HL-60 (cell line): ENCODE measurements at regions not wholly inside any gene's neighbourhood (a gene's known extent, or its start where the extent isn't known, plus 50 kb on each side); places are given as distances from the start of the nearest gene placed in this dataset.

Experiments used
- GABPA ChIP-seq: IDR thresholded peaks from 2 replicates; pipeline ENCODE4 v1.6.1; 2012; ENCODE audit warnings: low read depth
- POLR2AphosphoS5 ChIP-seq: IDR thresholded peaks from 2 replicates; pipeline ENCODE4 v1.6.1; 2012; ENCODE audit warnings: low read depth
- TF ChIP-seq, protein P1 (sequence below): IDR thresholded peaks from one replicate; pipeline ENCODE4 v1.5.1; 2011; ENCODE audit warnings: low read length, control low read depth, inconsistent platforms; ENCODE audit not compliant: insufficient read depth
- TF ChIP-seq, protein P2 (sequence below): IDR thresholded peaks from 2 replicates; pipeline ENCODE4 v1.6.1; 2012; ENCODE audit warnings: low read depth; ENCODE audit not compliant: insufficient replicate concordance

DNA sequence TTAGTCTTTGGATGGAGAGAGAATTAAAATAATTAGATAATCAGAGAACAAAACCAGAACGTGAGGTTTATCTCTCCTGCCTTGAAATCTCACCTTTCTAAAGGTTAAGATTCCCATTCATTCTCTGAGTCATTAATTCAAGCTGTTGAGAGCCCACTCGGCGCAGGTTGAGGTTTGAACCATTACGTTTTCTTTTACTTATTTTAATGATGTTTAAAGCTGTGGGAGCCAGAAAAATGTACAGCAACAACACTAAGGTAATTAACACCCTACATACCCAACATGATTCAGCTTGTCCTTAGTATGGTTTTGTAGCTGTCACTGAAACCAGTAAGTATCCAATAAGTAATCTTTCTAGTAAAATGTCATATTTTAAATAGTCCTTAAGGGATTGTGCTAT is 153.0 kb upstream of the ANK3 start:
- TF ChIP-seq, protein P1, sequence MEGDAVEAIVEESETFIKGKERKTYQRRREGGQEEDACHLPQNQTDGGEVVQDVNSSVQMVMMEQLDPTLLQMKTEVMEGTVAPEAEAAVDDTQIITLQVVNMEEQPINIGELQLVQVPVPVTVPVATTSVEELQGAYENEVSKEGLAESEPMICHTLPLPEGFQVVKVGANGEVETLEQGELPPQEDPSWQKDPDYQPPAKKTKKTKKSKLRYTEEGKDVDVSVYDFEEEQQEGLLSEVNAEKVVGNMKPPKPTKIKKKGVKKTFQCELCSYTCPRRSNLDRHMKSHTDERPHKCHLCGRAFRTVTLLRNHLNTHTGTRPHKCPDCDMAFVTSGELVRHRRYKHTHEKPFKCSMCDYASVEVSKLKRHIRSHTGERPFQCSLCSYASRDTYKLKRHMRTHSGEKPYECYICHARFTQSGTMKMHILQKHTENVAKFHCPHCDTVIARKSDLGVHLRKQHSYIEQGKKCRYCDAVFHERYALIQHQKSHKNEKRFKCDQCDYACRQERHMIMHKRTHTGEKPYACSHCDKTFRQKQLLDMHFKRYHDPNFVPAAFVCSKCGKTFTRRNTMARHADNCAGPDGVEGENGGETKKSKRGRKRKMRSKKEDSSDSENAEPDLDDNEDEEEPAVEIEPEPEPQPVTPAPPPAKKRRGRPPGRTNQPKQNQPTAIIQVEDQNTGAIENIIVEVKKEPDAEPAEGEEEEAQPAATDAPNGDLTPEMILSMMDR: no peak
- TF ChIP-seq, protein P2, sequence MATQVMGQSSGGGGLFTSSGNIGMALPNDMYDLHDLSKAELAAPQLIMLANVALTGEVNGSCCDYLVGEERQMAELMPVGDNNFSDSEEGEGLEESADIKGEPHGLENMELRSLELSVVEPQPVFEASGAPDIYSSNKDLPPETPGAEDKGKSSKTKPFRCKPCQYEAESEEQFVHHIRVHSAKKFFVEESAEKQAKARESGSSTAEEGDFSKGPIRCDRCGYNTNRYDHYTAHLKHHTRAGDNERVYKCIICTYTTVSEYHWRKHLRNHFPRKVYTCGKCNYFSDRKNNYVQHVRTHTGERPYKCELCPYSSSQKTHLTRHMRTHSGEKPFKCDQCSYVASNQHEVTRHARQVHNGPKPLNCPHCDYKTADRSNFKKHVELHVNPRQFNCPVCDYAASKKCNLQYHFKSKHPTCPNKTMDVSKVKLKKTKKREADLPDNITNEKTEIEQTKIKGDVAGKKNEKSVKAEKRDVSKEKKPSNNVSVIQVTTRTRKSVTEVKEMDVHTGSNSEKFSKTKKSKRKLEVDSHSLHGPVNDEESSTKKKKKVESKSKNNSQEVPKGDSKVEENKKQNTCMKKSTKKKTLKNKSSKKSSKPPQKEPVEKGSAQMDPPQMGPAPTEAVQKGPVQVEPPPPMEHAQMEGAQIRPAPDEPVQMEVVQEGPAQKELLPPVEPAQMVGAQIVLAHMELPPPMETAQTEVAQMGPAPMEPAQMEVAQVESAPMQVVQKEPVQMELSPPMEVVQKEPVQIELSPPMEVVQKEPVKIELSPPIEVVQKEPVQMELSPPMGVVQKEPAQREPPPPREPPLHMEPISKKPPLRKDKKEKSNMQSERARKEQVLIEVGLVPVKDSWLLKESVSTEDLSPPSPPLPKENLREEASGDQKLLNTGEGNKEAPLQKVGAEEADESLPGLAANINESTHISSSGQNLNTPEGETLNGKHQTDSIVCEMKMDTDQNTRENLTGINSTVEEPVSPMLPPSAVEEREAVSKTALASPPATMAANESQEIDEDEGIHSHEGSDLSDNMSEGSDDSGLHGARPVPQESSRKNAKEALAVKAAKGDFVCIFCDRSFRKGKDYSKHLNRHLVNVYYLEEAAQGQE: no peak
- TF ChIP-seq POLR2AphosphoS5 (no peak), GABPA (no peak)
